Astrocyte of the cerebellum (primary cell): ENCODE measurements at regions not wholly inside any gene's neighbourhood (a gene's known extent, or its start where the extent isn't known, plus 50 kb on each side); places are given as distances from the start of the nearest gene placed in this dataset.
A peak's percentile ranks its signal among the peaks of the same experiment; 100 is the strongest.

ENCODE experiments used
- DNase-seq: peaks from one replicate; pipeline ENCODE4 v3.0.0-alpha.2; 2011; ENCODE audit warnings: low read depth
- H3K4me3 ChIP-seq: 2 replicates; pipeline ENCODE4 v1.5.1; 2011; ENCODE audit warnings: mild to moderate bottlenecking, low read depth, low read length, moderate library complexity
- CTCF ChIP-seq: IDR thresholded peaks from 2 replicates; pipeline ENCODE4 v1.5.1; 2012; ENCODE audit warnings: low read length, low read depth, moderate library complexity, mild to moderate bottlenecking; ENCODE audit errors: missing control alignments
- in situ Hi-C: cut with HindIII; loops from 2 replicates; pipeline ENCODE4 v1.10.0; 2017; ENCODE audit warnings: low sequenced_read_pairs

- DNase-seq = no peak
- no peak for TF ChIP-seq CTCF
- in situ Hi-C loops = no loop called here
- peak overlapping the region; percentile 75 for H3K4me3 ChIP-seq
Observed at GRCh38 chr3:168248383-168249204, 152.9 kb upstream of the GOLIM4 start.

- H3K4me3 ChIP-seq = no peak overlapping the region
- in situ Hi-C loops = no loop called here
- DNase-seq = no peak
- TF ChIP-seq CTCF = no peak
Observed at GRCh38 chr3:168241156-168241555, 145.4 kb upstream of the GOLIM4 start.

GRCh38 chr3:168239287-168239686 lies 143.6 kb upstream of the GOLIM4 start:
- H3K4me3 ChIP-seq = no peak overlapping the region
- in situ Hi-C loops = no loop called here
- no peak for DNase-seq
- TF ChIP-seq CTCF = no peak

GRCh38 chr3:168233001-168233400 lies 137.3 kb upstream of the GOLIM4 start:
- in situ Hi-C loops = no loop called here
- no peak for DNase-seq
- H3K4me3 ChIP-seq = no peak overlapping the region
- TF ChIP-seq CTCF = no peak

- H3K4me3 ChIP-seq = no peak overlapping the region
- in situ Hi-C loops = no loop called here
- no peak for TF ChIP-seq CTCF
- no peak for DNase-seq
Observed at GRCh38 chr3:168223085-168223484, 127.4 kb upstream of the GOLIM4 start.

- in situ Hi-C loops = no loop called here
- no peak for DNase-seq
- H3K4me3 ChIP-seq = no peak overlapping the region
- TF ChIP-seq CTCF = no peak
Observed at GRCh38 chr3:168220556-168220955, 124.8 kb upstream of the GOLIM4 start.

- in situ Hi-C loops = no loop called here
- no peak overlapping the region for H3K4me3 ChIP-seq
- DNase-seq = no peak
- no peak for TF ChIP-seq CTCF
Observed at GRCh38 chr3:168219530-168219929, 123.8 kb upstream of the GOLIM4 start.
